ENCODE measurements at regions not wholly inside any gene's neighbourhood (a gene's known extent, or its start where the extent isn't known, plus 50 kb on each side); places are given as distances from the start of the nearest gene placed in this dataset.

- DNase-seq: no peak
- TF ChIP-seq, protein P1, sequence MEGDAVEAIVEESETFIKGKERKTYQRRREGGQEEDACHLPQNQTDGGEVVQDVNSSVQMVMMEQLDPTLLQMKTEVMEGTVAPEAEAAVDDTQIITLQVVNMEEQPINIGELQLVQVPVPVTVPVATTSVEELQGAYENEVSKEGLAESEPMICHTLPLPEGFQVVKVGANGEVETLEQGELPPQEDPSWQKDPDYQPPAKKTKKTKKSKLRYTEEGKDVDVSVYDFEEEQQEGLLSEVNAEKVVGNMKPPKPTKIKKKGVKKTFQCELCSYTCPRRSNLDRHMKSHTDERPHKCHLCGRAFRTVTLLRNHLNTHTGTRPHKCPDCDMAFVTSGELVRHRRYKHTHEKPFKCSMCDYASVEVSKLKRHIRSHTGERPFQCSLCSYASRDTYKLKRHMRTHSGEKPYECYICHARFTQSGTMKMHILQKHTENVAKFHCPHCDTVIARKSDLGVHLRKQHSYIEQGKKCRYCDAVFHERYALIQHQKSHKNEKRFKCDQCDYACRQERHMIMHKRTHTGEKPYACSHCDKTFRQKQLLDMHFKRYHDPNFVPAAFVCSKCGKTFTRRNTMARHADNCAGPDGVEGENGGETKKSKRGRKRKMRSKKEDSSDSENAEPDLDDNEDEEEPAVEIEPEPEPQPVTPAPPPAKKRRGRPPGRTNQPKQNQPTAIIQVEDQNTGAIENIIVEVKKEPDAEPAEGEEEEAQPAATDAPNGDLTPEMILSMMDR (IDR thresholded peaks at IDR 0.05; ENCODE audit: low read depth, low read length): no peak
- H3K27ac ChIP-seq: no peak overlapping the region
These were observed 182.6 kb upstream of the TBX20 start for GRCh38 chr7:35436452-35436851.

DNA sequence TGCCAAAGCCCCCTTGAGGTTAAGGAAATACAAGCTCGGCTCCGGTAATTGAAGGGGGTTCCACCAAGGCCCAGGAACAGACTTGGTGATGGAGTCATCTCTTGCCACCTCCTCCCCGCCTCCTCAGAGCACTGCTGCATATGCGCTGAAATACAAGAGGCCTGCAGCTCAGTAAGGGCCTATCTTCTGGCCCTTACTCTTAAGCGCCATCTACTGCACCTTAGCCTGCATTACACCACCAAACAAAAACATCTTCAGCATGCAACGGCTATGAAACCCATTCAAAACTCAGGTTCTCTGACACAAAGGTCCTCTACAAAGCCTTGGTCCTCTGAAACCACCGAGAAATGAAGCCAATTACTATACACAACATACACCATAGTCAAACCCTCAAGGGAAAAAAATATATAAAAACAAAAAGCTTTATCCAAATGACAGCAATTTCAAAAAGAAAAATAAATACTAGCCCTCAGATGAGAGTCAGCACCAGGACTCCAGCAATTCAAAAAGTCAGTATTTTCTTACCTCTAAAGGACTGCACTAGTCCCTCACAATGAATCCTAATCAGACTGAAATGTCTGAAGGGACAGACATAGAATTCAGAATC lies 176.8 kb upstream of the TBX20 start:
- H3K27ac ChIP-seq: no peak overlapping the region
- H3K9me3 ChIP-seq (ENCODE audit: severe bottlenecking): peaks cover 20% of the 10 kb centered on the region
- no peaks in the 10 kb centered on the region for H3K36me3 ChIP-seq
- peak; percentile 23 for DNase-seq
- TF ChIP-seq, protein P1 (IDR thresholded peaks at IDR 0.05; ENCODE audit: low read depth, low read length): peak; percentile 73
- H3K4me3 ChIP-seq (ENCODE audit: low read depth, low read length): no peak overlapping the region
- H3K27me3 ChIP-seq (ENCODE audit: insufficient read depth, low read depth, severe bottlenecking): no peaks in the 10 kb centered on the region

More at GRCh38 chr7:35436452-35436851, 182.6 kb upstream of the TBX20 start:
- H3K4me3 ChIP-seq (ENCODE audit: low read depth, low read length): no peak overlapping the region
- no peaks in the 10 kb centered on the region for H3K36me3 ChIP-seq
- H3K9me3 ChIP-seq (ENCODE audit: severe bottlenecking): peaks cover 6% of the 10 kb centered on the region
- H3K27me3 ChIP-seq (ENCODE audit: insufficient read depth, low read depth, severe bottlenecking): no peaks in the 10 kb centered on the region

- peaks cover 13% of the 10 kb centered on the region for H3K9me3 ChIP-seq (ENCODE audit: severe bottlenecking)
- no peak overlapping the region for H3K4me3 ChIP-seq (ENCODE audit: low read depth, low read length)
- H3K27me3 ChIP-seq (ENCODE audit: insufficient read depth, low read depth, severe bottlenecking): no peaks in the 10 kb centered on the region
- no peaks in the 10 kb centered on the region for H3K36me3 ChIP-seq
- peak; percentile 66 for DNase-seq
- TF ChIP-seq, protein P1 (IDR thresholded peaks at IDR 0.05; ENCODE audit: low read depth, low read length): peak; percentile 72
- no peak overlapping the region for H3K27ac ChIP-seq
These were observed 171.1 kb upstream of the TBX20 start for GRCh38 chr7:35424869-35425495.

GRCh38 chr7:35424440-35424839 lies 170.5 kb upstream of the TBX20 start:
- no peaks in the 10 kb centered on the region for H3K36me3 ChIP-seq
- H3K27me3 ChIP-seq (ENCODE audit: insufficient read depth, low read depth, severe bottlenecking): no peaks in the 10 kb centered on the region
- peaks cover 12% of the 10 kb centered on the region for H3K9me3 ChIP-seq (ENCODE audit: severe bottlenecking)
- no peak overlapping the region for H3K27ac ChIP-seq
- TF ChIP-seq, protein P1 (IDR thresholded peaks at IDR 0.05; ENCODE audit: low read depth, low read length): no peak
- no peak overlapping the region for H3K4me3 ChIP-seq (ENCODE audit: low read depth, low read length)
- DNase-seq: no peak

DNA sequence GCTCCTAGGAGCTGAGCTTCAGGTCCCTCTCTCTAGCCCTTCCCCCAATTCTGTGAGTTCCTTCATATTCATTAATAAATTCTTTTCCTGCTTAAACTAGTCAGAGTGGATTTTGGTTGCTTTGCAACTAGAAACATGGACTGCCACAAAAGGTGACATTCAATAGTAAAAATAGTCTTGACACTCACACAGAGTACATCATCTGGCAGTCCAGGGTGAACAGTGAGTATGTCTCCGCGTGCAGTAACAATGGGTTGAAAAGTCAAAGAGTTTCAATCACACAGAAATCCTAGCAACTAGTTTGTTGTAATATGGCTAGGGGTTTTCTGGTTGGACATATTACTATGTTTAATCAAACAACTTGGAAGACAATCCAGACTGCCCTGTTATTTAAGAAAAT lies 168.8 kb upstream of the TBX20 start:
- Histone ChIP-seq H3K27me3 (ENCODE audit: insufficient read depth, low read depth, severe bottlenecking) (no peaks in the 10 kb centered on the region), H3K4me3 (ENCODE audit: low read depth, low read length) (no peak overlapping the region), H3K9me3 (ENCODE audit: severe bottlenecking) (peaks cover 8% of the 10 kb centered on the region), H3K36me3 (no peaks in the 10 kb centered on the region), H3K27ac (no peak overlapping the region)
- TF ChIP-seq, protein P1 (IDR thresholded peaks at IDR 0.05; ENCODE audit: low read depth, low read length): no peak
- no peak for DNase-seq

All from WERI-Rb-1 (cell line).